Osteoblast (primary cell): ENCODE measurements at regions not wholly inside any gene's neighbourhood (a gene's known extent, or its start where the extent isn't known, plus 50 kb on each side); places are given as distances from the start of the nearest gene placed in this dataset.

Experiments
- DNase-seq: peaks from one replicate; pipeline ENCODE4 v3.0.0; 2011; ENCODE audit warnings: low spot score, mixed read lengths; ENCODE audit not compliant: insufficient read length; ENCODE audit errors: missing footprints
- H2AFZ ChIP-seq: 2 replicates; pipeline ENCODE4 v1.6.0; 2011; ENCODE audit warnings: mild to moderate bottlenecking, low read length
- H3K27ac ChIP-seq: 2 replicates; pipeline ENCODE4 v1.5.1; 2011; ENCODE audit warnings: mild to moderate bottlenecking, low read depth, low read length, moderate library complexity
- H3K27me3 ChIP-seq: 2 replicates; pipeline ENCODE4 v1.6.0; 2012; ENCODE audit warnings: mild to moderate bottlenecking, control low read depth, inconsistent platforms, low read length, moderate library complexity; ENCODE audit not compliant: insufficient read depth
- H3K36me3 ChIP-seq: 2 replicates; pipeline ENCODE4 v1.5.1; 2011; ENCODE audit warnings: mild to moderate bottlenecking, low read length, control low read depth, moderate library complexity; ENCODE audit not compliant: insufficient read depth
- H3K4me1 ChIP-seq: 2 replicates; pipeline ENCODE4 v1.5.1; 2011; ENCODE audit warnings: mild to moderate bottlenecking, low read length, control low read depth, moderate library complexity; ENCODE audit not compliant: insufficient read depth
- H3K4me2 ChIP-seq: 2 replicates; pipeline ENCODE4 v1.6.0; 2011; ENCODE audit warnings: mild to moderate bottlenecking, low read length; ENCODE audit not compliant: insufficient read depth
- H3K4me3 ChIP-seq: fragments of 200-600 bp; sonication (generic); 3 replicates; pipeline ENCODE4 v1.5.1; 2012; ENCODE audit warnings: mild to moderate bottlenecking, low read length, inconsistent platforms; ENCODE audit not compliant: insufficient read depth
- H3K79me2 ChIP-seq: 2 replicates; pipeline ENCODE4 v1.6.0; 2012; ENCODE audit warnings: mild to moderate bottlenecking, low read length, control low read depth, inconsistent platforms; ENCODE audit not compliant: insufficient read depth
- H3K9me3 ChIP-seq: 2 replicates; pipeline ENCODE4 v1.5.1; 2011; ENCODE audit warnings: low read depth, low read length, control low read depth
- H4K20me1 ChIP-seq: 2 replicates; pipeline ENCODE4 v1.6.0; 2012; ENCODE audit warnings: mild to moderate bottlenecking, low read length, control low read depth; ENCODE audit not compliant: insufficient read depth
- CTCF ChIP-seq: IDR thresholded peaks from 2 replicates; pipeline ENCODE4 v1.5.1; 2011; ENCODE audit warnings: mild to moderate bottlenecking, low read depth, low read length, moderate library complexity; ENCODE audit errors: extremely low read depth

GRCh38 chr18:41418598-41418997 is 536.4 kb upstream of the PIK3C3 start:
- DNase-seq: no peak
- TF ChIP-seq CTCF: no peak
- no peak overlapping the region for H2AFZ ChIP-seq

GRCh38 chr18:41416044-41416443 is 539.0 kb upstream of the PIK3C3 start:
- Histone ChIP-seq H3K4me1 (no peaks in the 10 kb centered on the region), H3K79me2 (no peaks in the 10 kb centered on the region), H3K9me3 (no peaks in the 10 kb centered on the region), H3K4me3 (no peak overlapping the region), H3K36me3 (no peaks in the 10 kb centered on the region), H2AFZ (no peak overlapping the region), H3K27me3 (no peaks in the 10 kb centered on the region), H3K4me2 (no peak overlapping the region), H4K20me1 (no peaks in the 10 kb centered on the region), H3K27ac (no peak overlapping the region)
- no peak for TF ChIP-seq CTCF
- no peak for DNase-seq

More at GRCh38 chr18:41418598-41418997, 536.4 kb upstream of the PIK3C3 start:
- Histone ChIP-seq H3K4me1 (no peaks in the 10 kb centered on the region), H3K27me3 (no peaks in the 10 kb centered on the region), H4K20me1 (no peaks in the 10 kb centered on the region), H3K27ac (no peak overlapping the region), H3K36me3 (no peaks in the 10 kb centered on the region), H3K9me3 (no peaks in the 10 kb centered on the region), H3K79me2 (no peaks in the 10 kb centered on the region), H3K4me3 (no peak overlapping the region), H3K4me2 (no peak overlapping the region)

- H3K9me3 ChIP-seq: no peaks in the 10 kb centered on the region
- no peak overlapping the region for H2AFZ ChIP-seq
- H3K4me2 ChIP-seq: no peak overlapping the region
- H3K4me1 ChIP-seq: no peaks in the 10 kb centered on the region
- H3K36me3 ChIP-seq: no peaks in the 10 kb centered on the region
- TF ChIP-seq CTCF: no peak
- H3K4me3 ChIP-seq: no peak overlapping the region
- DNase-seq: no peak
- H3K79me2 ChIP-seq: no peaks in the 10 kb centered on the region
- no peaks in the 10 kb centered on the region for H3K27me3 ChIP-seq
- no peaks in the 10 kb centered on the region for H4K20me1 ChIP-seq
- no peak overlapping the region for H3K27ac ChIP-seq
These were observed 545.0 kb upstream of the PIK3C3 start for GRCh38 chr18:41410006-41410405.

GRCh38 chr18:41406834-41407233 is 548.2 kb upstream of the PIK3C3 start:
- Histone ChIP-seq H3K27me3 (no peaks in the 10 kb centered on the region), H3K4me3 (no peak overlapping the region), H3K27ac (no peak overlapping the region), H3K36me3 (no peaks in the 10 kb centered on the region), H2AFZ (no peak overlapping the region), H3K79me2 (no peaks in the 10 kb centered on the region), H3K4me1 (no peaks in the 10 kb centered on the region), H3K4me2 (no peak overlapping the region), H4K20me1 (no peaks in the 10 kb centered on the region), H3K9me3 (no peaks in the 10 kb centered on the region)
- DNase-seq: no peak
- no peak for TF ChIP-seq CTCF
